ENCODE measurements at regions not wholly inside any gene's neighbourhood (a gene's known extent, or its start where the extent isn't known, plus 50 kb on each side); places are given as distances from the start of the nearest gene placed in this dataset.

DNA sequence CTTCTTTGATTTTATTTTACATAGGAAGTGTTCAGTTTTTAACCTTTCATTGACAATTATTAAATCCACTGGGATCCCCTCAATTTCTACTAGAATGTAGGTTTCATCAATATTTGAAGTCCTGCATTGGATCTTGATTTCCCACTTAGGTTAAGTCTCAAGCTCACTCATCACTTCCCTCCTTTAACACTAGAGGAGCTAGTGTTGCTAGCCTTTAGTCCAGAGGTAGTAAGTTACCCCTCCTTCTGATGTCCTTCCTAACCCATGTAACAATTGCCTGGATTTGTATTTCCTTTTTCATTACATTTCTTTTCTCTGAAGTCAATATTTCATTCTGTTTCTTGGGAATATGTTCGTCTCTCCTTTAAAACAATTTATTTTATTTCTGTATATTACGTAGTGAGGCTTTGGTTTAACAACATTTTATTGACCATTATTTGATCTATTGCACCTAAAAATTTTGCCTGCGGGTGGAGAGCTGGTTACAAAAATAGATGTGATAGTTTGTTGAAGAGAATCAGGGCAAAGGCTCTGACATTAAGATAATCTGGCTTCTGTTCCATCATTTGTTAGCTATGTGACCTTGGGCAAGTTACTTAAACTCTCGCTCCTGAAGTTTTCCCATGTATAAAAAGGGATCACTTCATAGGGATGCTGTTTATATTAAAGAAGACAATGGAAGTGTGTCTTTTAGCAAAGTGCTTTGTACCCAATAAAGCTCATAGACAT, 833.0 kb downstream of the SLC4A3 start:
- TF ChIP-seq ZNF274 (IDR thresholded peaks at IDR 0.05; ENCODE audit: low read length) (no peak), ZNF274 (tag by site-specific recombination; IDR thresholded peaks at IDR 0.05; ENCODE audit: borderline replicate concordance) (no peak), BCL11B (tag by site-specific recombination; IDR thresholded peaks at IDR 0.05; ENCODE audit: low read depth) (no peak), GLI4 (tag by site-specific recombination; IDR thresholded peaks at IDR 0.05) (no peak), ZNF785 (tag by site-specific recombination; IDR thresholded peaks at IDR 0.05) (no peak), ZEB2 (tag by site-specific recombination; IDR thresholded peaks at IDR 0.05) (no peak), KLF1 (tag by site-specific recombination; IDR thresholded peaks at IDR 0.05) (no peak), YY1 (tag by site-specific recombination; IDR thresholded peaks at IDR 0.05) (no peak), ZNF211 (tag by site-specific recombination; IDR thresholded peaks at IDR 0.05; ENCODE audit: low read depth) (no peak), ZNF311 (tag by site-specific recombination; IDR thresholded peaks at IDR 0.05; ENCODE audit: borderline replicate concordance) (no peak), ZNF423 (tag by site-specific recombination; IDR thresholded peaks at IDR 0.05) (no peak)
- TF ChIP-seq, protein P1, sequence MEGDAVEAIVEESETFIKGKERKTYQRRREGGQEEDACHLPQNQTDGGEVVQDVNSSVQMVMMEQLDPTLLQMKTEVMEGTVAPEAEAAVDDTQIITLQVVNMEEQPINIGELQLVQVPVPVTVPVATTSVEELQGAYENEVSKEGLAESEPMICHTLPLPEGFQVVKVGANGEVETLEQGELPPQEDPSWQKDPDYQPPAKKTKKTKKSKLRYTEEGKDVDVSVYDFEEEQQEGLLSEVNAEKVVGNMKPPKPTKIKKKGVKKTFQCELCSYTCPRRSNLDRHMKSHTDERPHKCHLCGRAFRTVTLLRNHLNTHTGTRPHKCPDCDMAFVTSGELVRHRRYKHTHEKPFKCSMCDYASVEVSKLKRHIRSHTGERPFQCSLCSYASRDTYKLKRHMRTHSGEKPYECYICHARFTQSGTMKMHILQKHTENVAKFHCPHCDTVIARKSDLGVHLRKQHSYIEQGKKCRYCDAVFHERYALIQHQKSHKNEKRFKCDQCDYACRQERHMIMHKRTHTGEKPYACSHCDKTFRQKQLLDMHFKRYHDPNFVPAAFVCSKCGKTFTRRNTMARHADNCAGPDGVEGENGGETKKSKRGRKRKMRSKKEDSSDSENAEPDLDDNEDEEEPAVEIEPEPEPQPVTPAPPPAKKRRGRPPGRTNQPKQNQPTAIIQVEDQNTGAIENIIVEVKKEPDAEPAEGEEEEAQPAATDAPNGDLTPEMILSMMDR (tag by site-specific recombination; IDR thresholded peaks at IDR 0.05) = no peak
- TF ChIP-seq, protein P2, sequence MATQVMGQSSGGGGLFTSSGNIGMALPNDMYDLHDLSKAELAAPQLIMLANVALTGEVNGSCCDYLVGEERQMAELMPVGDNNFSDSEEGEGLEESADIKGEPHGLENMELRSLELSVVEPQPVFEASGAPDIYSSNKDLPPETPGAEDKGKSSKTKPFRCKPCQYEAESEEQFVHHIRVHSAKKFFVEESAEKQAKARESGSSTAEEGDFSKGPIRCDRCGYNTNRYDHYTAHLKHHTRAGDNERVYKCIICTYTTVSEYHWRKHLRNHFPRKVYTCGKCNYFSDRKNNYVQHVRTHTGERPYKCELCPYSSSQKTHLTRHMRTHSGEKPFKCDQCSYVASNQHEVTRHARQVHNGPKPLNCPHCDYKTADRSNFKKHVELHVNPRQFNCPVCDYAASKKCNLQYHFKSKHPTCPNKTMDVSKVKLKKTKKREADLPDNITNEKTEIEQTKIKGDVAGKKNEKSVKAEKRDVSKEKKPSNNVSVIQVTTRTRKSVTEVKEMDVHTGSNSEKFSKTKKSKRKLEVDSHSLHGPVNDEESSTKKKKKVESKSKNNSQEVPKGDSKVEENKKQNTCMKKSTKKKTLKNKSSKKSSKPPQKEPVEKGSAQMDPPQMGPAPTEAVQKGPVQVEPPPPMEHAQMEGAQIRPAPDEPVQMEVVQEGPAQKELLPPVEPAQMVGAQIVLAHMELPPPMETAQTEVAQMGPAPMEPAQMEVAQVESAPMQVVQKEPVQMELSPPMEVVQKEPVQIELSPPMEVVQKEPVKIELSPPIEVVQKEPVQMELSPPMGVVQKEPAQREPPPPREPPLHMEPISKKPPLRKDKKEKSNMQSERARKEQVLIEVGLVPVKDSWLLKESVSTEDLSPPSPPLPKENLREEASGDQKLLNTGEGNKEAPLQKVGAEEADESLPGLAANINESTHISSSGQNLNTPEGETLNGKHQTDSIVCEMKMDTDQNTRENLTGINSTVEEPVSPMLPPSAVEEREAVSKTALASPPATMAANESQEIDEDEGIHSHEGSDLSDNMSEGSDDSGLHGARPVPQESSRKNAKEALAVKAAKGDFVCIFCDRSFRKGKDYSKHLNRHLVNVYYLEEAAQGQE (tag by site-specific recombination; IDR thresholded peaks at IDR 0.05) = no peak
- TF ChIP-seq, protein P3, sequence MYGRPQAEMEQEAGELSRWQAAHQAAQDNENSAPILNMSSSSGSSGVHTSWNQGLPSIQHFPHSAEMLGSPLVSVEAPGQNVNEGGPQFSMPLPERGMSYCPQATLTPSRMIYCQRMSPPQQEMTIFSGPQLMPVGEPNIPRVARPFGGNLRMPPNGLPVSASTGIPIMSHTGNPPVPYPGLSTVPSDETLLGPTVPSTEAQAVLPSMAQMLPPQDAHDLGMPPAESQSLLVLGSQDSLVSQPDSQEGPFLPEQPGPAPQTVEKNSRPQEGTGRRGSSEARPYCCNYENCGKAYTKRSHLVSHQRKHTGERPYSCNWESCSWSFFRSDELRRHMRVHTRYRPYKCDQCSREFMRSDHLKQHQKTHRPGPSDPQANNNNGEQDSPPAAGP (tag by site-specific recombination; IDR thresholded peaks at IDR 0.05) = no peak
- TF ChIP-seq, protein P4, sequence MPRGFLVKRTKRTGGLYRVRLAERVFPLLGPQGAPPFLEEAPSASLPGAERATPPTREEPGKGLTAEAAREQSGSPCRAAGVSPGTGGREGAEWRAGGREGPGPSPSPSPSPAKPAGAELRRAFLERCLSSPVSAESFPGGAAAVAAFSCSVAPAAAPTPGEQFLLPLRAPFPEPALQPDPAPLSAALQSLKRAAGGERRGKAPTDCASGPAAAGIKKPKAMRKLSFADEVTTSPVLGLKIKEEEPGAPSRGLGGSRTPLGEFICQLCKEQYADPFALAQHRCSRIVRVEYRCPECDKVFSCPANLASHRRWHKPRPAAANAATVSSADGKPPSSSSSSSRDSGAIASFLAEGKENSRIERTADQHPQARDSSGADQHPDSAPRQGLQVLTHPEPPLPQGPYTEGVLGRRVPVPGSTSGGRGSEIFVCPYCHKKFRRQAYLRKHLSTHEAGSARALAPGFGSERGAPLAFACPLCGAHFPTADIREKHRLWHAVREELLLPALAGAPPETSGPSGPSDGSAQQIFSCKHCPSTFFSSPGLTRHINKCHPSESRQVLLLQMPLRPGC (tag by site-specific recombination; IDR thresholded peaks at IDR 0.05) = no peak
